ENCODE measurements at regions not wholly inside any gene's neighbourhood (a gene's known extent, or its start where the extent isn't known, plus 50 kb on each side); places are given as distances from the start of the nearest gene placed in this dataset.

GRCh38 chr16:60810250-60810649 lies 1226.0 kb downstream of the CDH8 start:
- TF ChIP-seq POLR2A (IDR thresholded peaks at IDR 0.05) (no peak), CTCF (IDR thresholded peaks at IDR 0.05) (no peak)
